ENCODE measurements at regions not wholly inside any gene's neighbourhood (a gene's known extent, or its start where the extent isn't known, plus 50 kb on each side); places are given as distances from the start of the nearest gene placed in this dataset.
"Not testable (repeated sequence)": the region's sequence is repeated elsewhere in the genome, so short reads cannot be mapped to it uniquely, and the experiment has no call there.

- DNase-seq, result peak; percentile 33
These were observed 83.5 kb upstream of the SPTLC3 start for GRCh38 chr20:12925210-12925755.

- no peak for DNase-seq
These were observed 82.6 kb upstream of the SPTLC3 start for GRCh38 chr20:12925863-12926793.

GRCh38 chr20:12927489-12927888 is 81.3 kb upstream of the SPTLC3 start:
- DNase-seq, result no peak

- DNase-seq, result no peak
These were observed 80.4 kb upstream of the SPTLC3 start for GRCh38 chr20:12928358-12928754.

- DNase-seq, result no peak
These were observed 79.9 kb upstream of the SPTLC3 start for GRCh38 chr20:12928755-12929401.

- no peak for DNase-seq
These were observed 72.8 kb upstream of the SPTLC3 start for GRCh38 chr20:12936020-12936419.

GRCh38 chr20:12936524-12936923 is 72.2 kb upstream of the SPTLC3 start:
- no peak for DNase-seq

- DNase-seq, result no peak
These were observed 67.7 kb upstream of the SPTLC3 start for GRCh38 chr20:12941025-12941424.

- no peak for DNase-seq
These were observed 66.6 kb upstream of the SPTLC3 start for GRCh38 chr20:12942123-12942522.

GRCh38 chr20:12946789-12947188 is 62.0 kb upstream of the SPTLC3 start:
- DNase-seq, result no peak

- DNase-seq, result no peak
These were observed 61.1 kb upstream of the SPTLC3 start for GRCh38 chr20:12947691-12948090.

- no peak for DNase-seq
These were observed 59.3 kb upstream of the SPTLC3 start for GRCh38 chr20:12949429-12949980.

GRCh38 chr20:12954254-12954653 is 54.5 kb upstream of the SPTLC3 start:
- DNase-seq, result not testable (repeated sequence)

- DNase-seq, result no peak
These were observed 53.2 kb upstream of the SPTLC3 start for GRCh38 chr20:12955611-12956010.

- no peak for DNase-seq
These were observed 52.5 kb upstream of the SPTLC3 start for GRCh38 chr20:12956303-12956702.

GRCh38 chr20:12957968-12958367 is 50.8 kb upstream of the SPTLC3 start:
- DNase-seq, result no peak
